ENCODE measurements at regions not wholly inside any gene's neighbourhood (a gene's known extent, or its start where the extent isn't known, plus 50 kb on each side); places are given as distances from the start of the nearest gene placed in this dataset.

GRCh38 chr22:45099961-45100360, 63.8 kb upstream of the NUP50 start:
- H3K9me3 ChIP-seq (ENCODE audit: control insufficient read depth, low read depth, low read length), result no peaks in the 10 kb centered on the region
- H3K27me3 ChIP-seq (ENCODE audit: control insufficient read depth, extremely low read depth, insufficient read depth, low read length), result peaks cover 8% of the 10 kb centered on the region
- no peaks in the 10 kb centered on the region for H3K36me3 ChIP-seq (ENCODE audit: control insufficient read depth in 2 of 2, extremely low read depth in 1 of 2, insufficient read depth in 2 of 2, low read length in 2 of 2)
- dilution Hi-C loops (cut with MboI; ENCODE audit: extremely low pct_ligation_motif_present, low sequenced_read_pairs), result no loop called here
- H3K4me2 ChIP-seq (ENCODE audit: control insufficient read depth, extremely low read depth, insufficient read depth, low read depth, low read length), result no peak overlapping the region
- H3K4me1 ChIP-seq (ENCODE audit: control insufficient read depth, extremely low read depth, insufficient read depth, low read length), result no peaks in the 10 kb centered on the region
- no peaks in the 10 kb centered on the region for H3K9me1 ChIP-seq (ENCODE audit: control insufficient read depth, extremely low read depth, insufficient read depth, low read length)
- DNase-seq (ENCODE audit: low read depth, low spot score) (no peak), FAIRE-seq (no peak)
- no peak overlapping the region for H3K4me3 ChIP-seq (ENCODE audit: control insufficient read depth in 2 of 3, extremely low read depth in 1 of 3, insufficient read depth in 2 of 3, low read depth in 1 of 3, low read length in 3 of 3)
- TF ChIP-seq EZH2 (IDR thresholded peaks at IDR 0.05; ENCODE audit: low read length) (no peak), CTCF (optimal IDR thresholded peaks at IDR 0.05 in 1 of 3, IDR thresholded peaks at IDR 0.05 in 1 of 3, conservative IDR thresholded peaks at IDR 0.05 in 1 of 3; ENCODE audit: extremely low read depth in 1 of 3, insufficient read depth in 2 of 3, low read length in 3 of 3) (no peak)
- no peak overlapping the region for H3K27ac ChIP-seq (ENCODE audit: control insufficient read depth, insufficient read depth, low read length)
- no peaks in the 10 kb centered on the region for H4K20me1 ChIP-seq (ENCODE audit: control insufficient read depth, extremely low read depth, insufficient read depth, low read length)
- no peaks in the 10 kb centered on the region for H3K79me2 ChIP-seq (ENCODE audit: control insufficient read depth, insufficient read depth, low read length)
- no peak overlapping the region for H2AFZ ChIP-seq (ENCODE audit: control insufficient read depth, low read length)
- no peak overlapping the region for H3K9ac ChIP-seq (ENCODE audit: control insufficient read depth, extremely low read depth, insufficient read depth, low read length)

- Histone ChIP-seq H3K9me1 (ENCODE audit: control insufficient read depth, extremely low read depth, insufficient read depth, low read length) (no peaks in the 10 kb centered on the region), H3K4me2 (ENCODE audit: control insufficient read depth, extremely low read depth, insufficient read depth, low read depth, low read length) (no peak overlapping the region), H4K20me1 (ENCODE audit: control insufficient read depth, extremely low read depth, insufficient read depth, low read length) (no peaks in the 10 kb centered on the region), H3K27ac (ENCODE audit: control insufficient read depth, insufficient read depth, low read length) (no peak overlapping the region), H3K36me3 (ENCODE audit: control insufficient read depth in 2 of 2, extremely low read depth in 1 of 2, insufficient read depth in 2 of 2, low read length in 2 of 2) (no peaks in the 10 kb centered on the region), H3K27me3 (ENCODE audit: control insufficient read depth, extremely low read depth, insufficient read depth, low read length) (peaks cover 8% of the 10 kb centered on the region), H2AFZ (ENCODE audit: control insufficient read depth, low read length) (no peak overlapping the region), H3K79me2 (ENCODE audit: control insufficient read depth, insufficient read depth, low read length) (no peaks in the 10 kb centered on the region), H3K4me1 (ENCODE audit: control insufficient read depth, extremely low read depth, insufficient read depth, low read length) (peaks cover 3% of the 10 kb centered on the region), H3K9me3 (ENCODE audit: control insufficient read depth, low read depth, low read length) (no peaks in the 10 kb centered on the region), H3K4me3 (ENCODE audit: control insufficient read depth in 2 of 3, extremely low read depth in 1 of 3, insufficient read depth in 2 of 3, low read depth in 1 of 3, low read length in 3 of 3) (no peak overlapping the region), H3K9ac (ENCODE audit: control insufficient read depth, extremely low read depth, insufficient read depth, low read length) (no peak overlapping the region)
- dilution Hi-C loops (cut with MboI; ENCODE audit: extremely low pct_ligation_motif_present, low sequenced_read_pairs), result no loop called here
- no peak for FAIRE-seq
- no peak for DNase-seq (ENCODE audit: low read depth, low spot score)
- TF ChIP-seq EZH2 (IDR thresholded peaks at IDR 0.05; ENCODE audit: low read length) (no peak), CTCF (optimal IDR thresholded peaks at IDR 0.05 in 1 of 3, IDR thresholded peaks at IDR 0.05 in 1 of 3, conservative IDR thresholded peaks at IDR 0.05 in 1 of 3; ENCODE audit: extremely low read depth in 1 of 3, insufficient read depth in 2 of 3, low read length in 3 of 3) (peak; percentile 50 to 85 (median 50))
Observed at GRCh38 chr22:45101515-45102227, 62.1 kb upstream of the NUP50 start.

Data from keratinocyte (primary cell).